NCI-H82 treated with DMSO at 0.1 percent for 48 hours (cell line): ENCODE measurements at regions not wholly inside any gene's neighbourhood (a gene's known extent, or its start where the extent isn't known, plus 50 kb on each side); places are given as distances from the start of the nearest gene placed in this dataset.

ENCODE experiments used
- DNase-seq: peaks from one replicate; lab custom pipeline; 2025; ENCODE audit not compliant: unreplicated experiment; lab: John Stamatoyannopoulos, UW

DNA sequence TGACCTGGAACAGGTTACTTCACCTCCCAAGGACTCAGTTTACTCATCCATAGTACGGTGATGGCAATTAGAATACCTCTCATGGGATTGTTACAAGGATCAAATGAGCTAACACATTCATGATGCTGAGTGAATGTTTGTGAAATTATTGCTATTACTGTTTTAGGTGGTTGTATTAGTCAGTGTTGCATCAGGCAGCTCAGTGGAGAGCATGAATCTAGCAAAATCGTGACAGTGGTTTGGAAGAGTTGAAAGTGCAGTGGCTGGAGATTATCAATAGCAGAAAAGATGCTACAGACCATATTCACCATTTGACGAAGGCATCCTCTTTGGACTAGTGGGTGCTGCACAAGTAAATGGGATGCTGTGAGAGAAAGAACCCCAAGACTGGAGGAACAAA, 50.4 kb upstream of the CTNNBL1 start:
- DNase-seq: no peak

DNA sequence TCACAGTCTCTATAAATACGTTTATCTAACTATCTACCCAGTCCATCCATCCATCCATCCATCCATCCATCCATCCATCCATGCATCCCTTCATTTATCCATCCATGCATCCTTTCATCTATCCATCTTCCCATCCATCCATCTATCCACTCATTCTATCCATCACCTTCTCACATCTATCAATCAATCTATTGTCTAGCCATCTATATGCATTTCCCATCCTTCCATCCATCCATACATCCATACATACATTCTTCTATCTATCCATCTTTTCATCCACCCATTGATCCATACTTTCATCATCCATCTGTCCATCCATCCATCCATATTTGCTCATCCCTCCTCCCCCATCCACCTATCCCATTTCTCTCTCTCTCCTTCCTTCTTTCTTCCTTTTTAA, 51.6 kb upstream of the CTNNBL1 start:
- no peak for DNase-seq

DNA sequence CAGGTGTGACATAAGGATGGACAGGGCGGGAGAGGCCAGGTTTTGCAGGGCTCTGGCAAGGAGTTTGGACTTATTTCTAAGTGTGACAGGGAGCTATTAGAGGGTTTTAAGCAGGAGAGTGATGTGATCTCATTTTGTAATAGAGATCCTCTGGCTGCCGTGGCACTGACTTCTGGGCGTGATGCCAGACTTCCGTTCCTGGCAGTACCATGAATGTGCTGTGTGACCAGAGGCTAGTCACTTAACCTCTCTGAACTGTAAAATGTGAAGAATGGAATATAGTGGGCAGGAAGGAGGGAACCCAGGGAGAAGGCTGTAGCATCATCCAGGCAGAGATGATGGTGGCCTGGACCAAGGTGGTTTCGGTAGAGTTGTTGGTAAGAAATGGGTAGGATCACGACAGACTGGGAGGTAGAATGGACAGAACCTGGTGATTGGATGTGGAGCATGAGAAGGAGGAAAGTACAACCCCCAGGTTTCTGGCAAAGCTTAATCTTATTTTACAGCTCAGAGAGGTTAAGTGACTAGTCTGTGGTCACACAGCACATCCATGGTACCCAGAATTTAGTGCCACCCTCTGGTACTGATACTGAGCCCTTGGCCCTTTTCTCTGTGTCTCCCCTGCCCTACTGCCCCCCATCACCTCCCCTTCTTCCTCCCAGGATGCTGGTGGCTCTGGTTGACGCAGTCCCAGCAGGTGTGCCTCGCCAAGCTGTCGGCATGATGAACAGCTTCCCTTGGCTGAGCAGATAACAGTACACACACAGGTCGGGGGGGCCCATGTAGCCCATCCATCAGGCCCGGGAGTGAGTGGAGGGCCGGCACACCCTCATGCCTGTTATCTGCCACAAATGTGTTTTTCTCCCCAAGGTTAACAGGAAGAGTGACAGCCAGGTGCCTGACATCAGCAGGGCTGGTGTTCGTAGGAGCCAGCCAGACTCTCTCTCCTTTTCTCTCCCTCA, 52.9 kb upstream of the CTNNBL1 start:
- DNase-seq: no peak

DNA sequence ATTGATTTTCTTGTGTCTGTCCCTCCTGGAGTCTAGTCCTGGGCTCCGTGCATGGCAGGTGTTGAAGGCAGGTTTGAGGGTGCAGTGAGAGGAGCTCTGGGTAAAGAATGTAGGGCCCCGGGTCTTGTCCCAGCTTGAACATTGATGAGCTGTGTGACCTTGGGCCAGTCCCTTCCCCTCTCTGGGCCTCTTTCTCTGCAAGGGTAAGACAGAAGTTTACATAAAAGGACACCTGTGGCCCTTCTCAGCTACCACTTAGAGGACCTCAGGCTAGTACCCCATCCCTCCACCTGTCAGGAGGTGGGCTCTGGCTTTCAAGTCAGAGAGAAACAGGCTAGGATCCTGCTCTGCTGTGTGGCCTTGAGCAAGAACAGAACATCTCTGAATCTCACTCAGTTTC, 55.3 kb upstream of the CTNNBL1 start:
- DNase-seq: no peak

DNA sequence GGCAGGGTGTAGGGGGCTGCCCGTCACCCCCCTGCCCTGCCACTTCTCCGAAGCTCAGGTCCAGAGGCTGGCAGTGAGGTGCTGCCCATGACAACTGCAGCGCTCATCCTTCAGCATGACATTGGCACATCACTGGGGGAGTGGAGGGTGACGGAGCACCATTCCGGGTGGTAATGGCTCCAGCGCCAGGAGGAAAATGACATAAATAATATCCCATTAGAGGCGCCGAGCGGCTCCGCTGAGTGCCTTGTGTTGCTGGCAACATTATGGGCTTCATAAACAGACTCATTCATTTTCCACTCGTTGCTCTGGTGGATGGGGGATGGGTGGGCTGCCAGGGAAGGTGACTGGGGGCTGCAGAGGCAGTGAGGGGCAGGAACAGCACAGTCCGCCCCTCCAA, 56.9 kb upstream of the CTNNBL1 start:
- DNase-seq: no peak

DNA sequence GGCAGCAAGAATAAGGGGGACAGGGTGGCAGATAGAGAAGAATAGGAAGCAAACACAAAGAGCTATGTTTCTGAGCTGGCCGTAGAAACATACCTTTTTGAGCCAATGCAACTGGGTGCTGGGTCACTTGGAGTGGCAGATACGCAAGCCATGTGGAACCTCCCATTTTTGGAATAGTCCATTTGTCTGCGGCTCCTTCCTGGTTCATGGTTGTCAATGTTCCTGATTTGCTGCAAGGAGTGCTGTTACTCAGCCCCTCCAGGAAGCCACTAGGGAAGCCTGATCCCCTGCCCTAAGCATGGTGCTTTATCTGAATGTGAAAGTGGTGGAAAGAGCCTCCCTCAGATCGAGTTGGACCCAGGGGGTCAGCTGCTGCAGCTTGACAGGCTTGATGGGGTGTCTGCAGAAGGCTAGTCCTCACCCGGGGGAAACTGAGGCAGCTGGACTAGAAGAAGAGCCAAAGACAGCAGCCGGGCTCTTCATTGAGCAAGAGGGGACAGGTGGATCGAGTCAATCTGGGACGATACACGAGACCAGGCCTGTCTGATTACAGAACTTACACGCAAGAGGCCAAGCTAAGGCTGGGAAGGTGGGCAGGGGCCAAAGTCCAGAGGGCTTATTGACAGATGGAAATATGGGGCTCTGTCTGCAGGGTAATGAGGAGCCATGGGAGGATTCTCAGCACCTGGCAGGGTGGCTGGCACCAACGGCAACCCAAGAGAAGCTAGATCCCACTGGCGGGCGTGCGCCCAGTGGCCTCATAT, 57.4 kb upstream of the CTNNBL1 start:
- no peak for DNase-seq

DNA sequence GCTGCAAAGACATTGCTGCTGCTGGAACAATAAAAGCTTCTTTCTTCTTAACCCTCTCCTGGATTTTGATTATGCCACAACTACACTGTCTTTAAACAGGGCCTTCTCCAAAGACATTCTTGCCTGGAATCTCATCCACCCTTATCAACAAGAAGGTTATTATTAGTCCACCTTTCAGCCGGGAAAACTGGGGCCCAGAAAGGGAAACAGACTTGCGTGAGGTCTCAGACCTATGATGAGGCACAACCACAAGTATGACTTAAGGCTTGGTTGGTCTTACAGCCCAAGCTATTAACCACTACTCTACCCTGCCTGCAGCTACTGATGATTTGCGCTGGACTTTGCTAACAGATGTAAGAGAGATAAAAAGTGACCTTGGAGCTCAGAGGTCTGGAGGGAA, 62.8 kb upstream of the CTNNBL1 start:
- DNase-seq: no peak

DNA sequence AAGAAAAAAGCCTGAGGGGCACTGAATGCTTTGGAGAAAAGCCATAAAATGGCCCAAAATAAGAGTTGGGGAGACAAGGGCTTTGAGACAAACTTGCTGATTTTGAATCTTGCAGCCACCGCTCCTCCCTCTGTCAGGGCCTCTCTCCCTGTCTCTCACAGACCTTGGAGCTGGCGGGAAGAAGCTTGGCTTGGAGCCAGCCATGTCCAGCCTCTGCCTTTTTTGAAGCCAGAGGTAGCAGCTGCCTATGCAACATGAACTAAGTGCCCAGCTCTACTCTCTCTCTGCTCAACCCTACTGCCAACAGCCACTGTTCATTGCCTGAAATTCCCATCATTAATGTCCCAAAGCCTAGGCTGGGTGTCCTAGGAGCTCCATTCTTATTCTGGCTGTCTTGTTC, 63.7 kb upstream of the CTNNBL1 start:
- peak; percentile 50 for DNase-seq

DNA sequence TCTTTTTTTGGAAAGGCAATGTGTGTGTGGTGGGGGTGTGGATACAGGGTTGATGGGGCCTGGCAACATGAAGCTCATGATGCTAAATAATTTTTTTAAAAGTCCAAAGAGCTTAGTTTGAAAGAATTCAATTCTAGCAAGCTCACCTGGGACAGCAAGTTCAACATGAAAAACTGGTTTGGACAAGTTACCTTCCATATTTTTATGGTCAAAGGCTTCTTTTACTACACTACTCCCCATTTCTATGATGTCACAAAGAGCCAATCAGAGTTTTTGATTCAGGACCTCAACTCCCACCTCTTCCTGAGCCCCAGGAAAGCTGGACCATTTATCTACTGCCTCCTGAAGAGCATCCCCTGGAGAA, 66.1 kb upstream of the CTNNBL1 start:
- DNase-seq: no peak

DNA sequence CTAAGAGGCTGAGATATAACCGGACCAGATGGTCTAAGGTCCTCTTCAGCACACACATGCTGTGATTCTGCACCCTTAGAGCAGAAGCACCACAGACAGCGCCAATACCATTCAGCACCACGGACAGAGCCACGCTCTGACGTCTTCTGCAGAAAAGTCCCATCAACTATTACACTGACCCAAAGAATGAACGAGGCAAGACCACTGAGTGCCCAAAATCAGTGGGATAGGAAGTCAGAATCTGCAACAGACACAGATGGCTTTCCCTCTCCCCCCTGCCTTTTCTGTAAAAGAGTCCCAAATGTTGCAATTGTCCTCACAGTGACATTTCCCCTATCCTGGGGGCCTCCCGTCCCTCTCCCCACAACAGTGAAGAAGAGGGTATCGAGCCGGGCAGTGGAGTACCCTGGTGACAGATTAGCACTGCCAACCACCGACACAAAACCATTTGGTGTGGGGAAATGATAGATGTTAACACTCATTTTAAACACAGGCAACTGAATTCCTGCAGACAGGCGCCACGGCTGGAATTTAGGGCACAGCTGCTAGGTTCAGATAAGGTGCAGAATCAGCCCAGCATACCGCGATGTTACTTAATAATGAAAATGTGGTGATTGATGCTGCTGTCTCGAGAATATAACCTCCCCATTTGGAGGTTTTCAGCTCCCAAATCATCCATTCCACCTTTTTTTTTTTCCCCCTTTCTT, 66.6 kb upstream of the CTNNBL1 start:
- peak; percentile 77 for DNase-seq

DNA sequence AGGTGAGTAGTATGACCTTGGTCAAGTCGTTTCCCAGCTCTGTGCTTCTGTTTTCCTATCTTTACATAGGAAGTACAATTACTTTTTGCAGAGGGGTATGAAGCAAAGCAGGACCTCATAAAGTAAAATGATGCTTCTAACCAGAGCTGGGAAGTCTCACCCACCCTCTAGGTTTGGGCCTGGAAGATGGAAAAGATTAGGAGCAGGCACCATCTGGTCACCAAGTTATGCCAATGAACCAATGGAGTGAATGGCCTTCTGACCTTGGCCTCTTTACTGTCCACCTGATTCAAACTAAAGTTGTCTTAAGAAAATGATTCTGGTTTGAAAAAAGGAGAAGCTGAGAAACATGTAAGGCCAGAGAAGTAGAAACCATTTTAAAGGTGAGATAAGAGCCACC, 68.9 kb upstream of the CTNNBL1 start:
- DNase-seq: no peak

DNA sequence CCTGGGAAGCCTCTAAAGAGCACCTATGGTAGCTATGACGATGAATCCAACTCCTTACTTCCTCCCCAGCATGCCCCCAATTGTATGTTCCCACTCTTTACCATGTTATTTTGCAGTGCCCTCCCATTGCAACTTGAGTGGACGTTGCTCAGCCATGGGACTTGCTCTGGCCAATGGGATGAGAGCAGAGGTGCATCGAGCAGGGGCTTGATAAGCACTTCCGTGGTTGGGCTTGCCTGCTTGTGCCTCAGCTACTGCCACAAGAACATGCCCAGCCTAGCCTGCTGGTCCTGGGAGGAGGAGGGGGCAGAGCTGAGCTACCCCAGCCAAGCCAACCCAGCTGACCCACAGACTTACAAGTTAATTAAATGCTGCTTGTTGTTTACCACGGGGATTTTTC, 71.1 kb upstream of the CTNNBL1 start:
- DNase-seq: no peak

DNA sequence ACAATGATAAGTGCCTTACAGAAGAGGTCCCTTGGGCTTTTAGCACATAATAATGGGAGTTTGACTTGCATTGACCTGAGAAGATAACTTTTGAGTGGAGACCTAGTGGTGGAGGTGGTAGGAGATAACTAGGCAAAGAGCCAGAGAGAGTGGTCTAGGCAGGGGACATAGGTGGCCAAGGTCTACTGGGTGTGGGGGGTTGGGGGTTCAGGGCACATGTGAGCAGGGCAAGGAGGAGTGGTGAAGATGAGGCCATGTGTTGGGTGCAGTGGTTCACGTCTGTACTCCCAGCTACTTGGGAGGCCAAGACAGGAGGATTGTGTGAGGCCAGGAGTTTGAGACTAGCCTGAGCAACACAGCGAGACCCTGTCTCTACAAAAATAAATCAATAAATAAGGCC, 74.3 kb upstream of the CTNNBL1 start:
- DNase-seq: no peak

DNA sequence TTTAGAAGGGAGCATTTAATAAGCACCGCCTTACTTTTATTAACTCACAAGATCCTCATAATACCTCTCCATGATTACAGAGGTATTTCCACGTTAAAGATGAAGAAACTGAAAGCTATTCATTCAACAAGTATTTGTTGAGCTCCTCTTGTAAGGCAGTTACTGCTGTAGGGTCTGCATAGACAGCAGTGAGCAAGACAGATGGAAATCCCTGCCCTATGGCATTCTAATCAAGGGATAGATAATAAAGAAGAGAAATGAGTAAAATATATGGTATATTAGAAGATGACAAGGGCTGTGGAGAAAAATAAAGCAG, 77.8 kb upstream of the CTNNBL1 start:
- no peak for DNase-seq

DNA sequence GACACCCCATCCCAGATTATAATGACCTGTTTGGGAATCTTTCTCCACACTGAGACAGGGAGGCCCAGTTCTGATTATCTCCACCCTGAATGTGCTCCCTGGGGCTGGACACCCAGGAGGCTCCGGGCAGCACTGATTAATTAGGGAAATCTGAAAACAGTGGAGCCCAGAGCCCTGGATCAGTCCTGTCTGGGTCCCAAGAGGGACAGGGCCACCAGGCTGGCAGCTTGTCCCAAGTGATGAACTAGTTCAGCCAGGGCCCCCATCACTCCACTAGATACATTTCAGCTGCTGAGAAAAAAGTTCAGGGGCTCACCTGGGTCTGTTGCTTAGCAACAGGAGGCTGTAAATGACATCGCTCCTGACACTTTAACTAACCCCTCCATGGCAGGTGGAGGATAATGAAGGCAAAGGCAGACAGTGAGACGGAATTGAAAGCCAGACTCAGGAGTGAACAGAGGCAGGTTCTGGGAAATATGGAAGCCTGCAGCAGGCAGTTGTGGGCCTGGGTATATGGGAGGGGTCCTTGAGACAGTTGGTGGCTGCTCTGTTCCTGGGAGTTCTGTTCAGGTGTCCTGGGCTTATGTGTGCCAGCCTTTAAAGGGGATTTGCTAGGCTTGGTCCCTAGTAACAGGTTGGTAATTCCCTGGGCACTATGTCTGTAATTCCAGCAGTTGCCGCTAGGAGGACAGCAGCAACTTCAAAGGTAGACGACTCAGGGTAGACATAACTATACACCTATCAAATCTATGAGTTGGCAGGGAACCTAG, 78.3 kb upstream of the CTNNBL1 start:
- peak; percentile 37 for DNase-seq

DNA sequence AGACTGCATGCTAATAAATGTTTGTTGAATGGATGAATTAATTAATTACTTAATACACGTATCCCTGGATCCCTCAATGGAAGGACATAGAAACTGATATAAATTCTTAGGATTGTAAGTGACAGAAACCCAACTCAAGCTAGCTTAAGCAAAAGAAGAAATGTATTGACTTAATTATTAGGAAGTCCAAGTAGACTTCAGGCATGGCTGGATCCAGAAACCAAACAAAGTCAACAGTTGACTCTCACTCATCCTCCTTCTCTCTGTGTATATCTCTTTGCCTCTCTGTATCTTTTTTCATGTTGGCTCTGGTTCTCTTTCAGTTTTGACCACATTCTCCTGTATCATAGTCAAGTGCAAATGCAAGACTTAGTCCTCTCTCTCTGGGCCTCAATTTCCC, 82.0 kb upstream of the CTNNBL1 start:
- no peak for DNase-seq

DNA sequence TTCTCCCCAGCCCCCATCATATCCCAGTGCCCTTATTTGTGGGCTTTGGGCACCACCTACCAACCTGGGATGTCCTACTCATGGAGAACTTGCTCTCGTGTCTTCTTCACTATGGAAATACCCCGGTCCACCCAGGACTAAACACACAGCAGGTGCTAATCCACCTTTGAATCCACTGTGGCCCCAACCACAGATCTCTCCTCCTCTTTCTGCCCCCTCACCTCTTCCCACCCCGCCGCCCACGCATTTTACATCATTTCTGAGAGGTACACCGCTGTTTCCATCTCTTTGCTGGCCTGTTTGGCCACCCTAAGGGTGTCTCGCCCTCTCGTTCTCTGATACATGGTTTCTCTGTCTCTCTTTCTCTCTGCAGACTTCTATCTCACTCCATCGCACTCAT, 82.5 kb upstream of the CTNNBL1 start:
- no peak for DNase-seq

DNA sequence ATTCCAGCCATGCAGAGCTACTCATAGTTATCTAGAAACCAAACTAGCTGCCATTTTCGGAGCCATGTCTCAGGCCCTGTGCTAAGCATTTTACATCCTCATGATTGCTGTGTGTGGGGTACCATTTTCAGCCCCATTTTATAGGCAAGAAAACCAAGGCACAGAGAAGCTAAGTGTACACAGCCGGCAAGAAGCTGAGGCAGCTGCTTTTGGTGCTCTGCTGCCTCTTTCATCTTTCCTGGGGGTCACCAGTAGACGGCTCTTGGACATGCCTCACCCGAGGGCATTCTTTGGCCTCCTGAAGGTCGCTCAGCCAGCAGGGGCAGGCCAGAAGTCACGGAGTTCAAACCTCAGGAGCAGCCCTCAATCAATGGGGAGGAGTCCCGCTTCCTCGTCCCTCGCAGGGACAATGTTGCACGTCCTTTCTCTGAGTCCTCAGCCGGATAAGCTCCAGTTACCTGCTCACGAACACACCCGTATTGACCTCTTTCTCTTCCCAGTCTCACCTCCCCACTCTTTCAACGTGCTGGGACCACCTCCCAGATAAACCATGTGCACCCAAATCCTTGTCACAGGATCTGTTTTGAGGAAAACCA, 82.6 kb upstream of the BLCAP start:
- no peak for DNase-seq

DNA sequence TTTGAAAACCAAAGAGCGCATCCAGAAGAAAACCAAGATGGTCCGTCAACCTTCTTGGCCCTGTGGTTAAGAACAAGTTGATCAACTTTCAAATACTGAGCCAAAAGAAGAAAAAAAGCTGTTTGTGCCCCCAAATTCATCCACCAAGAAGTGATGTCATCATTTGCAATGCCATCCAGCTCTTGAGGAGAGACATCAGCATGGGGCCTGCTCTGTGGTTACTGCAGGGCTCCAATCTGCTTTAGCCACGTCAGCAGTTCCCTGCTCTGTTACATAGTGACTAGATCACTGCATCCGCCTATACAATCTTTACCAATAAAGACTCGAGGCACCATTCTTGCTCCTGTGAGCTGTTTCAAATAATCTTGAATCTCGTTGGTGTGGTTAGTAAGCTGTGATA, 75.0 kb upstream of the BLCAP start:
- no peak for DNase-seq

DNA sequence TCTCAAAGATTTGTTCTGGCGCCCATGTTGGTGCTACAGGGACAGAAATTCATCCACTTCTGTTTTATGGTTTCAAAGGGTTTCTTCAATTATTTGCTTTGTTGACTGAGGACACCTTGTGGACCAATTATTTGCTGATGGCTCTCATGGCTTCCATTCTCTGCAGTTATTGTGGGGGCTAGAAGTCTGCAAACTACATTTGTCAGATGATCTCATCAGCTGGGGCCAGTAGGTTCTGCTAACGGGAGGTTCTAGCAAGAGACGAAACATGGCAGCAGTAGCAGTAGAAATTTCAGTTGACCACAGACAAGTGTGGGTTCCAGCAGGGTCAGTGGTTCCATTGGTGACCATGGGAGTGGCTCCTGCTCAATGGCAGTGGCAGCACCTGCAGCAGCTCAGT, 72.8 kb upstream of the BLCAP start:
- DNase-seq: no peak
